ENCODE measurements at regions not wholly inside any gene's neighbourhood (a gene's known extent, or its start where the extent isn't known, plus 50 kb on each side); places are given as distances from the start of the nearest gene placed in this dataset.
"Not testable (repeated sequence)": the region's sequence is repeated elsewhere in the genome, so short reads cannot be mapped to it uniquely, and the experiment has no call there.

GRCh38 chr4:155442267-155443105, 65.7 kb upstream of the MAP9 start:
- Histone ChIP-seq H3K36me3 (no peaks in the 10 kb centered on the region), H3K27me3 (peaks cover 7% of the 10 kb centered on the region), H3K27ac (no peak overlapping the region), H3K9me3 (no peaks in the 10 kb centered on the region), H3K4me1 (ENCODE audit: control insufficient read depth in 1 of 2, insufficient read depth in 1 of 2, low read depth in 1 of 2, low read length in 1 of 2) (no peaks in the 10 kb centered on the region), H3K4me3 (ENCODE audit: low read depth in 1 of 2, low read length in 1 of 2) (no peak overlapping the region)
- peak; percentile 33 for TF ChIP-seq CTCF (IDR thresholded peaks at IDR 0.05)

GRCh38 chr4:155441475-155441874, 64.7 kb upstream of the MAP9 start:
- Histone ChIP-seq H3K27ac (no peak overlapping the region), H3K27me3 (peaks cover 7% of the 10 kb centered on the region), H3K4me1 (ENCODE audit: control insufficient read depth in 1 of 2, insufficient read depth in 1 of 2, low read depth in 1 of 2, low read length in 1 of 2) (no peaks in the 10 kb centered on the region), H3K9me3 (no peaks in the 10 kb centered on the region), H3K4me3 (ENCODE audit: low read depth in 1 of 2, low read length in 1 of 2) (no peak overlapping the region), H3K36me3 (no peaks in the 10 kb centered on the region)
- TF ChIP-seq CTCF (IDR thresholded peaks at IDR 0.05): no peak

- H3K36me3 ChIP-seq; H3K4me1 ChIP-seq (ENCODE audit: control insufficient read depth in 1 of 2, insufficient read depth in 1 of 2, low read depth in 1 of 2, low read length in 1 of 2); H3K9me3 ChIP-seq; H3K27ac ChIP-seq; H3K4me3 ChIP-seq (ENCODE audit: low read depth in 1 of 2, low read length in 1 of 2); H3K27me3 ChIP-seq: not testable (repeated sequence)
Measured at GRCh38 chr4:155439760-155440159, 63.0 kb upstream of the MAP9 start.

- no peak for TF ChIP-seq CTCF (IDR thresholded peaks at IDR 0.05)
- H3K27ac ChIP-seq: no peak overlapping the region
- H3K4me1 ChIP-seq (ENCODE audit: control insufficient read depth in 1 of 2, insufficient read depth in 1 of 2, low read depth in 1 of 2, low read length in 1 of 2): no peaks in the 10 kb centered on the region
- H3K27me3 ChIP-seq: no peaks in the 10 kb centered on the region
- H3K36me3 ChIP-seq: no peaks in the 10 kb centered on the region
- H3K9me3 ChIP-seq: no peaks in the 10 kb centered on the region
- no peak overlapping the region for H3K4me3 ChIP-seq (ENCODE audit: low read depth in 1 of 2, low read length in 1 of 2)
Measured at GRCh38 chr4:155434904-155435303, 58.1 kb upstream of the MAP9 start.

GRCh38 chr4:155434366-155434765, 57.6 kb upstream of the MAP9 start:
- no peak overlapping the region for H3K27ac ChIP-seq
- H3K36me3 ChIP-seq: no peaks in the 10 kb centered on the region

More at GRCh38 chr4:155434366-155434765, 57.6 kb upstream of the MAP9 start:
- no peak for TF ChIP-seq CTCF (IDR thresholded peaks at IDR 0.05)
- no peaks in the 10 kb centered on the region for H3K9me3 ChIP-seq
- H3K27me3 ChIP-seq: no peaks in the 10 kb centered on the region
- no peaks in the 10 kb centered on the region for H3K4me1 ChIP-seq (ENCODE audit: control insufficient read depth in 1 of 2, insufficient read depth in 1 of 2, low read depth in 1 of 2, low read length in 1 of 2)
- no peak overlapping the region for H3K4me3 ChIP-seq (ENCODE audit: low read depth in 1 of 2, low read length in 1 of 2)
